DOHH2 (cell line): ENCODE measurements at regions not wholly inside any gene's neighbourhood (a gene's known extent, or its start where the extent isn't known, plus 50 kb on each side); places are given as distances from the start of the nearest gene placed in this dataset.
A peak's percentile ranks its signal among the peaks of the same experiment; 100 is the strongest.

Experiments
- H3F3A ChIP-seq: fragments of 200-600 bp; sonication (generic), shearing (Covaris generic); 2 replicates; pipeline ENCODE4 v1.6.0; 2016; ENCODE audit warnings: antibody characterized with exemption, mild to moderate bottlenecking; ENCODE audit not compliant: control insufficient read depth, insufficient read depth
- H3K27ac ChIP-seq: fragments of 200-600 bp; sonication (generic); 2 replicates; pipeline ENCODE4 v1.5.1; 2014; ENCODE audit warnings: low read depth, mild to moderate bottlenecking, low read length, moderate library complexity
- H3K27me3 ChIP-seq: fragments of 200-600 bp; sonication (generic); 2 replicates; pipeline ENCODE4 v1.6.1; 2014; ENCODE audit warnings: mild to moderate bottlenecking, low read length, mixed read lengths; ENCODE audit not compliant: control insufficient read depth
- H3K36me3 ChIP-seq: fragments of 200-600 bp; sonication (generic); 2 replicates; pipeline ENCODE4 v1.6.1; 2014; ENCODE audit warnings: mild to moderate bottlenecking, low read length, moderate library complexity, mixed read lengths; ENCODE audit not compliant: control insufficient read depth
- H3K4me1 ChIP-seq: fragments of 200-600 bp; sonication (generic); 2 replicates; pipeline ENCODE4 v1.6.1; 2014; ENCODE audit warnings: mild to moderate bottlenecking, low read length, mixed read lengths; ENCODE audit not compliant: control insufficient read depth
- H3K4me2 ChIP-seq: fragments of 200-600 bp; sonication (generic); 2 replicates; pipeline ENCODE4 v1.6.0; 2014; ENCODE audit warnings: mild to moderate bottlenecking, low read length, moderate library complexity
- H3K4me3 ChIP-seq: fragments of 200-600 bp; sonication (generic); 2 replicates; pipeline ENCODE4 v1.5.1; 2014; ENCODE audit warnings: mild to moderate bottlenecking, low read length, mixed read lengths
- H3K79me2 ChIP-seq: fragments of 200-600 bp; sonication (generic); 2 replicates; pipeline ENCODE4 v1.6.1; 2014; ENCODE audit warnings: mild to moderate bottlenecking, low read length, mixed read lengths; ENCODE audit not compliant: control insufficient read depth
- H3K9me2 ChIP-seq: fragments of 200-600 bp; sonication (generic); replicated peaks from 2 replicates; pipeline ENCODE4 v1.6.1; 2014; ENCODE audit warnings: mild to moderate bottlenecking, low read length, mixed read lengths; ENCODE audit not compliant: control insufficient read depth
- H3K9me3 ChIP-seq: fragments of 200-600 bp; sonication (generic); 2 replicates; pipeline ENCODE4 v1.6.1; 2014; ENCODE audit warnings: antibody characterized with exemption, low read length, mixed read lengths; ENCODE audit not compliant: control insufficient read depth, insufficient read depth
- H4K20me1 ChIP-seq: fragments of 200-600 bp; sonication (generic); 2 replicates; pipeline ENCODE4 v1.6.0; 2014; ENCODE audit warnings: low read depth, mild to moderate bottlenecking, antibody characterized with exemption, low read length, moderate library complexity; ENCODE audit not compliant: control insufficient read depth, insufficient read depth
- EZH2phosphoT487 ChIP-seq: fragments of 200-600 bp; sonication (generic); IDR thresholded peaks from 2 replicates; pipeline ENCODE4 v1.6.1; 2017; ENCODE audit warnings: borderline replicate concordance, mild to moderate bottlenecking, antibody characterized with exemption, low read length, moderate library complexity, mixed read lengths
- TF ChIP-seq, protein P1 (sequence below): fragments of 200-600 bp; sonication (generic); IDR thresholded peaks from one replicate; pipeline ENCODE4 v1.5.1; 2014; ENCODE audit warnings: antibody characterized with exemption, mild to moderate bottlenecking, low read depth, low read length; ENCODE audit not compliant: poor library complexity, severe bottlenecking

DNA sequence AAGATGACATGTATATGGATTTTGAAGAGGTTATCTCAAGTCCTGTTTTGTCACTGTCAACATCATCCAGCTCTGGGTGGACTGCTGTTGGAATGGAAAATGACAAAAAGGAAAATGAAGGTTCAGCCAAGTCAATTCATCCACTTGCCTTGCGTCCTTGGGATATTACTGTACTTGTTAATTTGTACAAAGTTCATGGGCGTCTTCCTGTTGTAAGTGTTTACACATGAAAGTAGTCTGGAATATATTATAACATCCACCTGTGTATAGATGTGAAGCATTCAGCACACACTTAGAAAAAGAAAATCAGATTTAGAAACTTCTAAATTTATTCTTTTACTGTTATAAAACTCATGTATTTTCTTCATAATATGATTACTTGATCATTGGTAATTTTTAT, 67.2 kb downstream of the BLTP1 start:
- Histone ChIP-seq H3K4me3 (no peak overlapping the region), H3F3A (no peaks in the 10 kb centered on the region)
- TF ChIP-seq EZH2phosphoT487 = no peak
- TF ChIP-seq, protein P1, sequence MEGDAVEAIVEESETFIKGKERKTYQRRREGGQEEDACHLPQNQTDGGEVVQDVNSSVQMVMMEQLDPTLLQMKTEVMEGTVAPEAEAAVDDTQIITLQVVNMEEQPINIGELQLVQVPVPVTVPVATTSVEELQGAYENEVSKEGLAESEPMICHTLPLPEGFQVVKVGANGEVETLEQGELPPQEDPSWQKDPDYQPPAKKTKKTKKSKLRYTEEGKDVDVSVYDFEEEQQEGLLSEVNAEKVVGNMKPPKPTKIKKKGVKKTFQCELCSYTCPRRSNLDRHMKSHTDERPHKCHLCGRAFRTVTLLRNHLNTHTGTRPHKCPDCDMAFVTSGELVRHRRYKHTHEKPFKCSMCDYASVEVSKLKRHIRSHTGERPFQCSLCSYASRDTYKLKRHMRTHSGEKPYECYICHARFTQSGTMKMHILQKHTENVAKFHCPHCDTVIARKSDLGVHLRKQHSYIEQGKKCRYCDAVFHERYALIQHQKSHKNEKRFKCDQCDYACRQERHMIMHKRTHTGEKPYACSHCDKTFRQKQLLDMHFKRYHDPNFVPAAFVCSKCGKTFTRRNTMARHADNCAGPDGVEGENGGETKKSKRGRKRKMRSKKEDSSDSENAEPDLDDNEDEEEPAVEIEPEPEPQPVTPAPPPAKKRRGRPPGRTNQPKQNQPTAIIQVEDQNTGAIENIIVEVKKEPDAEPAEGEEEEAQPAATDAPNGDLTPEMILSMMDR = no peak

DNA sequence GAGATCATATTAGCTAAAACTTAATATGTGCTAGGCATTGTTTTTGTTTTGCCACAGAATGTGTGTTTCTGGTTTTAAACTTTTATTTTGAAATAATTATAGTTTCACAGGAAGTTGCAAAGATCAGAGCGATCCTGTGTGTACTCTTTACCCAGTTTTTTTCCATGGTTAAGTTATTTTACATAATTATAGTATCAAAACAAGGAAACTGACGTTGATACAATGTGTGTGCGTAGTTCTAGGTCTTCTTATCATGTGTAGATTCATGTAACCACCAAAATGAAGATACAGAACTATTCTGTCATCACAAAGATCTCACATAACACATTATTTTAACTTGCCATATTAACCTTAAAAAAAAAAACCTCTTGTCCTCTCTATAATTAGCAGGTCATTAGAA, 69.2 kb downstream of the BLTP1 start:
- H3K36me3 ChIP-seq = peaks cover 9% of the 10 kb centered on the region
- no peaks in the 10 kb centered on the region for H4K20me1 ChIP-seq
- no peaks in the 10 kb centered on the region for H3K9me2 ChIP-seq
- no peaks in the 10 kb centered on the region for H3K79me2 ChIP-seq
- no peak overlapping the region for H3K27ac ChIP-seq
- H3F3A ChIP-seq = no peaks in the 10 kb centered on the region
- no peak overlapping the region for H3K4me3 ChIP-seq
- H3K4me1 ChIP-seq = no peaks in the 10 kb centered on the region
- H3K4me2 ChIP-seq = no peak overlapping the region
- no peaks in the 10 kb centered on the region for H3K9me3 ChIP-seq
- TF ChIP-seq, protein P1 = no peak
- TF ChIP-seq EZH2phosphoT487 = no peak
- H3K27me3 ChIP-seq = no peaks in the 10 kb centered on the region

More for the DNA sequence above, 67.2 kb downstream of the BLTP1 start:
- Histone ChIP-seq H3K36me3 (peaks cover 9% of the 10 kb centered on the region), H3K9me2 (no peaks in the 10 kb centered on the region), H3K27ac (no peak overlapping the region), H3K9me3 (no peaks in the 10 kb centered on the region), H3K27me3 (no peaks in the 10 kb centered on the region), H4K20me1 (no peaks in the 10 kb centered on the region), H3K4me1 (no peaks in the 10 kb centered on the region), H3K4me2 (no peak overlapping the region), H3K79me2 (no peaks in the 10 kb centered on the region)

DNA sequence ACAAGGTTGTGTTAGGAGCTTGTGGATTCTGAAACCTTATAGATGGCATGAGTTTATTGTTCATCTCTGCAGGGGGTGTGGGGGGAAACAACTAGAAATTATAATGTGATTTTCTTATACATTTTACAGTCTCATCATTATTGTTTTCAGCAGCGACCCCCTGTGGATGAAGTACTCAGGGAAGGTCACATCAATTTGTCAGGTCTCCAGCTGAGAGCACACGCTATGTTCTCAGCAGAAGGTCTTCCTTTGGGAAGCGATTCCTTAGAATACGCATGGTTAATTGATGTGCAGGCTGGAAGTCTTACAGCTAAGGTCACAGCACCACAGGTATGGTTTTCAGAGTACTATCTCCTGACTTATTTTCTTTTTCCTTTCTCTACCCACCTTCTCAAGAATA, 72.2 kb downstream of the BLTP1 start:
- H3K4me2 ChIP-seq = no peak overlapping the region
- H3K9me2 ChIP-seq = no peaks in the 10 kb centered on the region
- TF ChIP-seq, protein P1 = peak; percentile 49
- no peak for TF ChIP-seq EZH2phosphoT487
- H3K4me3 ChIP-seq = no peak overlapping the region
- no peaks in the 10 kb centered on the region for H3K9me3 ChIP-seq
- H3K27ac ChIP-seq = no peak overlapping the region
- H3F3A ChIP-seq = no peaks in the 10 kb centered on the region
- no peaks in the 10 kb centered on the region for H3K79me2 ChIP-seq
- no peaks in the 10 kb centered on the region for H3K27me3 ChIP-seq
- H4K20me1 ChIP-seq = no peaks in the 10 kb centered on the region
- no peaks in the 10 kb centered on the region for H3K4me1 ChIP-seq
- peaks cover 6% of the 10 kb centered on the region for H3K36me3 ChIP-seq

DNA sequence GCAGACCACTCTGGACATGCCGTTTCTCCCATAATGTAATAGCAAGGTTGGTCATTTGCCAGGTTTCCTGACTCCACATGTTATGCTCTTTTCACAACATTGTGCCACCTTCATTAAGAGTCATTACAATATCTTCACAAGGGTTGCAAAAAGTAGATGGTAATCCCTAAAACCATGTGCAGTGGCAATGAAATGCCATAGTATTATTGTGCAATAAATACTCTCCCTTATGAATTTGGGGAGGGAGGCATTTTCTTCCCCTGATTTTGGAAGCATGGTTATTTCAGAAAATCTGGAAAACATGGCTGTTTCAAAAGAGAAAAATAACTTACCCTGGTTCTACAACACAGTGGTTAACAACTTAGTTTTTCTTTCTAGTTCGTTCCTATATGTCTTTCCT, 75.1 kb downstream of the BLTP1 start:
- Histone ChIP-seq H3K27ac (no peak overlapping the region), H3K4me1 (no peaks in the 10 kb centered on the region), H3K36me3 (no peaks in the 10 kb centered on the region; the same call in 1 of the 2 replicates), H3K4me2 (no peak overlapping the region), H3K79me2 (no peaks in the 10 kb centered on the region), H4K20me1 (no peaks in the 10 kb centered on the region), H3K4me3 (no peak overlapping the region), H3K9me3 (no peaks in the 10 kb centered on the region), H3K27me3 (no peaks in the 10 kb centered on the region), H3K9me2 (no peaks in the 10 kb centered on the region), H3F3A (no peaks in the 10 kb centered on the region)
- TF ChIP-seq EZH2phosphoT487 = no peak
- TF ChIP-seq, protein P1 = no peak
